Prostate gland (tissue), 2 donors: ENCODE measurements at regions not wholly inside any gene's neighbourhood (a gene's known extent, or its start where the extent isn't known, plus 50 kb on each side); places are given as distances from the start of the nearest gene placed in this dataset.
"Not testable (repeated sequence)": the region's sequence is repeated elsewhere in the genome, so short reads cannot be mapped to it uniquely, and the experiment has no call there.

Source experiments
- DNase-seq: peaks from one replicate; pipeline ENCODE4 v3.0.0-alpha.2; 2019; ENCODE audit warnings: low spot score
- H3K27ac ChIP-seq, 2 donors: fragments of 200-600 bp; sonication (generic); 2 replicates each; pipeline ENCODE4 v1.5.1; 2017 to 2019
- H3K27me3 ChIP-seq: fragments of 200-600 bp; sonication (generic); replicated peaks from 2 replicates; pipeline ENCODE4 v1.5.1; 2019; ENCODE audit not compliant: insufficient read depth
- H3K36me3 ChIP-seq, 2 donors: fragments of 200-600 bp; sonication (generic); 1 replicate in 1 of 2; 2 replicates in 1 of 2; pipeline versions ENCODE4 v1.5.1 to v1.8.1; 2017 to 2019
- H3K4me1 ChIP-seq: fragments of 200-600 bp; sonication (generic); replicated peaks from 2 replicates; pipeline ENCODE4 v1.5.1; 2019
- H3K4me3 ChIP-seq, 2 donors: fragments of 200-600 bp; sonication (generic); 2 replicates each; pipeline ENCODE4 v1.5.1; 2017 to 2019
- H3K9me3 ChIP-seq: fragments of 200-600 bp; sonication (generic); 2 replicates; pipeline ENCODE4 v1.5.1; 2017
- POLR2A ChIP-seq: fragments of 450-650 bp; IDR thresholded peaks from one replicate; pipeline ENCODE4 v1.6.1; 2016; ENCODE audit warnings: antibody characterized with exemption, mild to moderate bottlenecking
- POLR2AphosphoS5 ChIP-seq: sonication (generic); formaldehyde crosslinking; IDR thresholded peaks from one replicate; pipeline ENCODE4 v1.6.1; 2017; ENCODE audit warnings: antibody characterized with exemption
- WGBS: methylation state at CpG from one replicate; pipeline ENCODE4 v1.1.5; 2018; 5-methylcytosine and 5-hydroxymethylcytosine counted together
- intact Hi-C: fragments of 100-400 bp; cut with DNase I; formaldehyde crosslinking; loops from one replicate; pipeline ENCODE4 v1.14.2; 2022
- TF ChIP-seq, protein P1 (sequence below), 4 experiments: fragments of 200-600 bp in 2 of 4; fragments of 450-650 bp in 2 of 4; sonication (generic) in 2 of 4; IDR thresholded peaks; 1 replicate in 3 of 4; 2 replicates in 1 of 4; pipeline ENCODE4 v1.5.1; 2016 to 2019; ENCODE audit warnings: antibody characterized with exemption in 4 of 4, mild to moderate bottlenecking in 2 of 4, moderate library complexity in 2 of 4

- Histone ChIP-seq H3K36me3 (no peaks in the 10 kb centered on the region), H3K9me3 (no peaks in the 10 kb centered on the region), H3K4me1 (no peaks in the 10 kb centered on the region), H3K4me3 (no peak overlapping the region), H3K27ac (no peak overlapping the region), H3K27me3 (no peaks in the 10 kb centered on the region)
- WGBS, result 79% methylated on average over 3 of the region's 4 CpGs
- TF ChIP-seq, protein P1, sequence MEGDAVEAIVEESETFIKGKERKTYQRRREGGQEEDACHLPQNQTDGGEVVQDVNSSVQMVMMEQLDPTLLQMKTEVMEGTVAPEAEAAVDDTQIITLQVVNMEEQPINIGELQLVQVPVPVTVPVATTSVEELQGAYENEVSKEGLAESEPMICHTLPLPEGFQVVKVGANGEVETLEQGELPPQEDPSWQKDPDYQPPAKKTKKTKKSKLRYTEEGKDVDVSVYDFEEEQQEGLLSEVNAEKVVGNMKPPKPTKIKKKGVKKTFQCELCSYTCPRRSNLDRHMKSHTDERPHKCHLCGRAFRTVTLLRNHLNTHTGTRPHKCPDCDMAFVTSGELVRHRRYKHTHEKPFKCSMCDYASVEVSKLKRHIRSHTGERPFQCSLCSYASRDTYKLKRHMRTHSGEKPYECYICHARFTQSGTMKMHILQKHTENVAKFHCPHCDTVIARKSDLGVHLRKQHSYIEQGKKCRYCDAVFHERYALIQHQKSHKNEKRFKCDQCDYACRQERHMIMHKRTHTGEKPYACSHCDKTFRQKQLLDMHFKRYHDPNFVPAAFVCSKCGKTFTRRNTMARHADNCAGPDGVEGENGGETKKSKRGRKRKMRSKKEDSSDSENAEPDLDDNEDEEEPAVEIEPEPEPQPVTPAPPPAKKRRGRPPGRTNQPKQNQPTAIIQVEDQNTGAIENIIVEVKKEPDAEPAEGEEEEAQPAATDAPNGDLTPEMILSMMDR (IDR thresholded peaks at IDR 0.05), result no peak
- TF ChIP-seq POLR2A (no peak), POLR2AphosphoS5 (no peak)
- intact Hi-C loops, result no loop called here
- no peak for DNase-seq
These were observed 96.7 kb upstream of the MXRA5 start for GRCh38 chrX:3443184-3443583.

GRCh38 chrX:3442691-3443090 lies 96.2 kb upstream of the MXRA5 start:
- intact Hi-C loops, result no loop called here
- H3K4me3 ChIP-seq, result no peak overlapping the region

GRCh38 chrX:3440981-3441380 lies 94.5 kb upstream of the MXRA5 start:
- no peaks in the 10 kb centered on the region for H3K36me3 ChIP-seq
- no peak overlapping the region for H3K27ac ChIP-seq
- no peak overlapping the region for H3K4me3 ChIP-seq
- no peaks in the 10 kb centered on the region for H3K27me3 ChIP-seq
- WGBS, result 95% methylated on average over 4 of the region's 5 CpGs
- intact Hi-C loops, result no loop called here
- H3K4me1 ChIP-seq, result no peaks in the 10 kb centered on the region
- no peak for DNase-seq
- H3K9me3 ChIP-seq, result no peaks in the 10 kb centered on the region
- TF ChIP-seq POLR2AphosphoS5 (no peak), POLR2A (no peak)
- TF ChIP-seq, protein P1 (IDR thresholded peaks at IDR 0.05), result no peak

More at GRCh38 chrX:3442691-3443090, 96.2 kb upstream of the MXRA5 start:
- no peaks in the 10 kb centered on the region for H3K36me3 ChIP-seq
- H3K9me3 ChIP-seq, result no peaks in the 10 kb centered on the region
- H3K4me1 ChIP-seq, result no peaks in the 10 kb centered on the region
- H3K27me3 ChIP-seq, result no peaks in the 10 kb centered on the region
- 87% methylated on average over 8 of the region's 8 CpGs for WGBS
- H3K27ac ChIP-seq, result no peak overlapping the region
- no peak for DNase-seq
- TF ChIP-seq POLR2AphosphoS5 (no peak), POLR2A (no peak)
- TF ChIP-seq, protein P1 (IDR thresholded peaks at IDR 0.05), result no peak

DNA sequence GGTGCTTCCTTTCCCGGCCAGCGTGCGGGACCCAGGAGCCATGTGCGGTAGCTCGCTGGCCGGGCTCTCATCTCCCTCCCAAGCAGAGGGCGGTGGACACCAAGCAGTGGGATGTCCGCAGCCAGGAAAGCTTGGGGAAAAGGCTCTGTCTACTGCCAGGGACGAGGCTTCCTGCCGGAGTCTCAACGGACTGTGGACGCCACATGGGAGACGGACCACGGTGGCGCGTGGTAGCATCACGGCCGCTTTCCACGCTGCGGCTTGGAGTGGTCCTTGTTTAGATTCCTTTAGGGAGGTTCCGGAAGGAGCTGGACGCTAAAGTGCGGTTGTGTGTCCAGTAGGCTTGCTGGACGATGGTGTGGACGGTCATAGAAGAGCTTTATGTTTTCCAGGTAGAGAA lies 89.5 kb upstream of the MXRA5 start:
- H3K27me3 ChIP-seq, H3K9me3 ChIP-seq: not testable (repeated sequence)
- WGBS, result 95% methylated on average over 17 of the region's 25 CpGs

GRCh38 chrX:3435057-3435456 lies 88.6 kb upstream of the MXRA5 start:
- 97% methylated on average over 6 of the region's 6 CpGs for WGBS

More for the DNA sequence above, 89.5 kb upstream of the MXRA5 start:
- H3K4me3 ChIP-seq, H3K4me1 ChIP-seq, intact Hi-C loops, H3K27ac ChIP-seq, H3K36me3 ChIP-seq, DNase-seq: not testable (repeated sequence)

More at GRCh38 chrX:3435057-3435456, 88.6 kb upstream of the MXRA5 start:
- H3K9me3 ChIP-seq, result no peaks in the 10 kb centered on the region
- intact Hi-C loops, result no loop called here
- no peaks in the 10 kb centered on the region for H3K36me3 ChIP-seq
- H3K27me3 ChIP-seq, result no peaks in the 10 kb centered on the region
- no peak overlapping the region for H3K27ac ChIP-seq
- TF ChIP-seq, protein P1 (IDR thresholded peaks at IDR 0.05), result no peak
- TF ChIP-seq POLR2A (no peak), POLR2AphosphoS5 (no peak)
- no peak overlapping the region for H3K4me3 ChIP-seq
- no peak for DNase-seq
- no peaks in the 10 kb centered on the region for H3K4me1 ChIP-seq
